Transverse colon (tissue), 4 donors: ENCODE measurements at regions not wholly inside any gene's neighbourhood (a gene's known extent, or its start where the extent isn't known, plus 50 kb on each side); places are given as distances from the start of the nearest gene placed in this dataset.
A peak's percentile ranks its signal among the peaks of the same experiment; 100 is the strongest.

Source experiments
- DNase-seq: peaks from one replicate; pipeline ENCODE4 v3.0.0-alpha.2; 2019
- H3K27ac ChIP-seq, 4 donors: fragments of 200-600 bp; sonication (generic); 2 replicates each; pipeline ENCODE4 v1.5.1; 2016 to 2018; ENCODE audit warnings: inconsistent platforms in 4 of 4
- H3K27me3 ChIP-seq: fragments of 200-600 bp; sonication (generic); 2 replicates; pipeline ENCODE4 v1.5.1; 2017; ENCODE audit warnings: inconsistent platforms
- H3K36me3 ChIP-seq, 4 donors: fragments of 200-600 bp; sonication (generic); 2 replicates each; pipeline ENCODE4 v1.5.1; 2017 to 2019; ENCODE audit warnings: inconsistent platforms in 4 of 4
- H3K4me1 ChIP-seq, 4 donors: fragments of 200-600 bp; sonication (generic); 2 replicates each; pipeline ENCODE4 v1.5.1; 2017 to 2020; ENCODE audit warnings: inconsistent platforms in 4 of 4
- H3K4me3 ChIP-seq, 4 donors: fragments of 200-600 bp; sonication (generic); 1 replicate in 1 of 4; 2 replicates in 3 of 4; pipeline versions ENCODE4 v1.5.1 to v1.6.1; 2017 to 2019; ENCODE audit warnings: inconsistent platforms in 4 of 4
- H3K9me3 ChIP-seq, 2 donors: fragments of 200-600 bp; sonication (generic); 2 replicates each; pipeline ENCODE4 v1.5.1; 2017 to 2019; ENCODE audit warnings: inconsistent platforms in 2 of 2
- CTCF ChIP-seq, 5 experiments: fragments of 200-600 bp in 3 of 5; fragments of 450-650 bp in 2 of 5; sonication (generic) in 3 of 5; IDR thresholded peaks; 1 replicate in 2 of 5; 2 replicates in 3 of 5; pipeline ENCODE4 v1.5.1; 2016 to 2017; ENCODE audit warnings: antibody characterized with exemption in 5 of 5, inconsistent platforms in 3 of 5, mild to moderate bottlenecking in 2 of 5, moderate library complexity in 1 of 5
- EP300 ChIP-seq: sonication (generic); formaldehyde crosslinking; IDR thresholded peaks from one replicate; pipeline ENCODE4 v1.6.1; 2017; ENCODE audit warnings: antibody characterized with exemption, low read depth
- POLR2A ChIP-seq: fragments of 450-650 bp; IDR thresholded peaks from one replicate; pipeline ENCODE4 v1.6.1; 2016; ENCODE audit warnings: antibody characterized with exemption, mild to moderate bottlenecking, moderate library complexity
- POLR2AphosphoS5 ChIP-seq, 3 donors: sonication (generic); formaldehyde crosslinking; IDR thresholded peaks; one replicate each; pipeline ENCODE4 v1.6.1; 2016; ENCODE audit warnings: antibody characterized with exemption in 3 of 3
- WGBS, 2 donors: methylation state at CpG; one replicate each; pipeline ENCODE4 v1.1.5; 2018; ENCODE audit warnings: low coverage in 1 of 2; 5-methylcytosine and 5-hydroxymethylcytosine counted together
- in situ Hi-C, 4 donors: fragments of 200-750 bp; cut with MboI; loops; one replicate each; pipeline versions ENCODE4 v1.15.0 to v1.15.1; 2017; ENCODE audit warnings: low sequenced_read_pairs in 3 of 4, low pct_ligation_motif_present in 1 of 4, low pct_unique_long_range_greater_than_20kb in 1 of 4
- intact Hi-C: fragments of 100-400 bp; cut with DNase I; formaldehyde crosslinking; loops from one replicate; pipeline ENCODE4 v1.15.1; 2023; ENCODE audit warnings: low total_unique reads

GRCh38 chr5:123671711-123672456 lies 159.9 kb downstream of the CSNK1G3 start:
- DNase-seq = no peak
- TF ChIP-seq POLR2A = no peak
- no peaks in the 10 kb centered on the region for H3K36me3 ChIP-seq
- intact Hi-C loops = no loop called here
- 80 to 84% methylated on average over 5 of the region's 5 CpGs for WGBS, 2 donors
- H3K4me3 ChIP-seq = no peak overlapping the region
- peaks cover 0 to 18% (median 4%) of the 10 kb centered on the region in 4 donors for H3K4me1 ChIP-seq
- in situ Hi-C loops = no loop called here
- no peaks in the 10 kb centered on the region for H3K27me3 ChIP-seq
- no peaks in the 10 kb centered on the region for H3K9me3 ChIP-seq
- H3K27ac ChIP-seq = no peak overlapping the region

- DNase-seq = peak; percentile 62
- TF ChIP-seq CTCF (IDR thresholded peaks at IDR 0.05) (peak; percentile 73 to 85 (median 82)), POLR2AphosphoS5 (IDR thresholded peaks at IDR 0.05) (no peak), EP300 (no peak), POLR2A (no peak)
- in situ Hi-C loops (no loop called here), intact Hi-C loops (no loop called here)
- no peak overlapping the region for H3K27ac ChIP-seq
- H3K4me1 ChIP-seq = peaks cover 0 to 18% (median 4%) of the 10 kb centered on the region in 4 donors
- no peaks in the 10 kb centered on the region for H3K36me3 ChIP-seq
- H3K9me3 ChIP-seq = no peaks in the 10 kb centered on the region
- H3K4me3 ChIP-seq = no peak overlapping the region
- WGBS, 2 donors = 6 to 10% methylated on average over 4 of the region's 4 CpGs
- H3K27me3 ChIP-seq = no peaks in the 10 kb centered on the region
These were observed 159.1 kb downstream of the CSNK1G3 start for GRCh38 chr5:123671042-123671441.
